OCI-M1 (cell line): ENCODE measurements at regions not wholly inside any gene's neighbourhood (a gene's known extent, or its start where the extent isn't known, plus 50 kb on each side); places are given as distances from the start of the nearest gene placed in this dataset.

Experiments
- DNase-seq: peaks from one replicate; lab custom pipeline; 2025; lab: John Stamatoyannopoulos, UW

DNA sequence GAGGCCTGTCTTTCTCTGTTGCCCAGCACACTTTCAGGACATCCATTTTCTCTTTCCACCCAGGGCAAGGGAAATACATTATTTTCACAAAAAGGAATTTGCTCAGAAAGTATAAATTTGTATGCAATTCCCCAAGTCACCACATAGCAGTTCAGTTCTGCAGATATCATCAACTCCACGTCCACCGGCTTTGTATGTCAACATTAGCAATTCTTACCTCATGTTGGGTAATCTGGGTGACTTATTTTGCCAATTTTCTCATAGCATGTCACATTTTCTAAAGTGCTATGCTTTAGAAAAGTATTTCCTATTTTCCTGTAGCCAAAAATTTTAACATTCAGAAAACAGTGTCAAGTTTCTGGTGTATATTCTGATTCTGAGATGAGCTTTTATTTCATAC is 501.8 kb downstream of the EFNB2 start:
- DNase-seq: peak; percentile 66

DNA sequence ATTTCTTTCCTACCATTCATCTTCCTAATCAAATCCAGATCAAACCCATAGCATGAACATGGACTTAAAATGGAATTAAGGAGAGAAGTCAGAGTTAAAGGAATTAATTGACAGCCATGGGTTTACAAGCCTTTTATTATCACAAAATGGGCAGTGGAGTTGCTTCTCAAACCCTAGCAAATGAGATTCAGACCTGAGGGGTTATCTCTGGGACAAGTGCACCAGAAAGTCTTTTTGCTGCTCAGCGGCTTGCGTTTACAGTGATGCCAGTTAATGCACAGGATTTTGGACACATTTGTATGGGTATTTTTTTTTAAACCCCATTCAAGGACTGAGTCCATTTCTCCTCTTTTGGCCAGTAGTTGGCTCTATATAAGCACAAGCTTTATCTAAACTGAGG is 503.0 kb downstream of the EFNB2 start:
- DNase-seq: no peak

DNA sequence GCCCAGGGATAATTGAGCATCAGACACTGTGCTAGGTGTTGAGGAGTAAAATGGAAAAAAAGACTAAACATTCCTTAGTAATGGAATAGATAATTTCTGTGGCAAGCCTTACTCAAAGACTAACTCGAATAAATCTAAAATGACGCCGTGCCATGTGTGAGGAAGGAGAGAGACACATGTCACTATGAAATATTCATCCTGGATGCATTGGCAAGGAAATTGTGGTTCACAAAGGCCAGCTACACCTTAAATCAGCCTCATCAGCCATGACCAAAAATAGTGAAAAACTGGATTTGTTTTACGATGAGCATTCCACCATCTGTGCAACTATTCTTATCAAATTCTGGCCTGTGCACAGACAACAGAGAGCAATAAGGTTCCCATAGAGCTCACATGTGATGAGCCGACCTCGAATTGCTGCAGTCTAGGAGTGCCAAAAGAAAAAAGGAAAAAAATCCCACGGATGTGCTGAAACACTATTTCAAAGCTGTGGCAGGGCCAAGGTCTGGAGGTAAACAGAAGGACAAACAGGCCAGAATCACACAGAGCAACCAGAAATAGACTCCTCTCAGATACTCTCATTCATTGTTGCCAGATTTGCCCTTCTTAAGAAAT is 505.7 kb downstream of the EFNB2 start:
- DNase-seq: no peak

DNA sequence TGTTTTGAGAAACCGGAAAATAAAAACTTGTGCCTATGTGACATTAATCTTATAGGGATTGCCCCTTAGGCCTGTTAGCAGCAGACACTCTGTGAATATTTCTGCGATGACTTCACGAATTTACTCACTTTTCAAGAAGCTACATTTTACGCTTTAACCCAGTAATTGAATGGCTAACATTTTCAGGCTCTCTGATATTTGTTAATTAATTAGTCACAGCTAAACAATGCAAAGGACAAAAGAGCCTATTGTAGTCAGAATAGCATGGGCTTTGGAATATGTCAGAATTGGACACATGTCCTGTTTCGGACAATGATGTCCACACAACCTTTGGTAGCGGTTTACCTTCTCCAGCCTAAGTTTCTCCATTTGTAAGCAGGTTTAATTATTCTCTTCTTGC is 506.6 kb downstream of the EFNB2 start:
- DNase-seq: no peak

DNA sequence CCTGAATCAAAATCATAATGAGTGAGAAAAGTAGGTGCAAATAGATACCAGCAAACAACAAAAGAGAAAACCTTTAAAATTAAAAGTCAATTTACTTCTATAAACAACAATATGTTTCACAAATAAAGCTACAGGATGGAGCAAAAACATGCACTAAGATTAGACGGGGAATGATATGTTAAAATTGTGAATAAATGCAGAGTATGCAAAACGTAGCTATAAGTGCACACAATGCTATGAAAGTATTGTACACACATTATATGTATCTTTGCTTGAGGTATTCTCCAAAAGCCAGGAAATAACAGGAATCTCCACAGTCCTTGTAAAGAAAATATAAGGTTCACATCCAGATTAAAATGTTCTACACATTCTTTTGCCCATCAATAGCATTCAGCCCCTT is 523.9 kb downstream of the EFNB2 start:
- no peak for DNase-seq

DNA sequence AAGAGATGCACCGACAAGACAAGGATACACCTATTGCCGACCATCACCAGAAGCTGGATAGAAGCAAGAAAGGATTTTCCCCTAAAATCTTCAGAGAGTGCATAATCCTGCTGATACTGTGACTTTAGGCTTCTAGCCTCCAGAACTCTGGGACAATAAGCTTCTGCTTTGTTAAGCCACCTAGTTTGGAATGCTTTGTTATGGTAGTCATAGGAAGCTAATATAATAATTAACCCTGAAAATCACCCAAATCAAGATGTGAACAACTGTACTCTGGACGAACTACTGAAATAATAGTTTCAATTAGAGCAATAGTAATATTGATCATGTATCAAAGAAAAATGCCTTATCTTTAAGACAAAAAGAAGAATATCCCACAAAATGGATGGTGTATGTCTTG is 524.6 kb downstream of the EFNB2 start:
- no peak for DNase-seq

DNA sequence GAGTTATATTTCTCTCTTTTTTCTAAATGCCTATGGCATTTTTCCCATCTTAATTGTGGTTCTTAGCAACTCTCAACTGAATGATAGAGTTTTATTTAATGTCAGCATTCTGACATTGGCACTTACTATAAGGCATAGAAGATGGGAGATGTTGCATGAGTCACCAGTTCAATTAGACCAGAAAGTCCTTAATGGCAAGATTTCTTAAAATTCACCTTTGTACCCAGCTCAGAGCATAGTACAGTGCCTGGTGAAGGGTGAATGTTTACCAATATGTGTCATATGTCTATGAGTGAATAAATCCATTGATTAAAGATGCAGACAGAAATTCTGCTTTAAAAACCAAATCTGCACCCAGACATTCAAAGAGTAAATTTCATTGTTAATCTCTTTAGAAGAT is 526.9 kb downstream of the EFNB2 start:
- DNase-seq: no peak

DNA sequence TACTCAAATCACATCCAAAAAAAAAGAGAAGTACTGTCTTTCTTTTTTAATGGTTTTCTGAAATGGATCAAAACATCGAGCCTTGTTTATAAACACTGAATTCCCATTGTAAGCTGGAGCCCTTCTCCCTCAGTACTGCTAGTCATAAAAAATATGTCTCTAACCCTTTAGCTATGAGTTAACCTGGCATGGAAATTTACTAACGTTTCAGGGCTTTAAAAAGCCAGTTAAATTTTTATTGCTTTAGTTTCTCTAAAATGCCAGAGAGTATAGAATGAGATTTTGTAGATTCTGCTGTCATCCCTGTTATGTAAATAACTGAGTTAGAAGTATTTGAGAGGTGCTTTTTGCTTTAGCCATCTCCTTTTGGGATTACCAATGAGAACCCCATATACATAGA is 528.3 kb downstream of the EFNB2 start:
- DNase-seq: no peak

DNA sequence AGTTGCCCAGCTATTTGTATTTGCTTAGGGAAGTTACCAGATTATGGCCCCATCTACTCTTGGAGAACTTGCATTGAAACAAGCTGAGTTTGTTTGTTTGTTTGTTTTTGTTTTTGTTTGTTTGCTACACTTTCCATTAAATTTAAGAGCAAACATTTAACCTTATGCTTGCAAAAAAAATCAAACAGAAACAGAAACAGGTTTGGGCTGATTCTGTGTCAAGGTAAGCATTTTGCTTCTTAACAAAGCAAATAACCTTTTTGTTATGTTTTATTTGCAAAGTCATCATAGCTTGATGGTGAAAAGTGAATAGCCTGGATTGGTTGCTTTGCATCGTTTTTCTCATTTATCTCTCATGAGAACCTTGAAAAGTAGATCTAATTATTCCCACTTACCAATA is 531.8 kb downstream of the EFNB2 start:
- no peak for DNase-seq

DNA sequence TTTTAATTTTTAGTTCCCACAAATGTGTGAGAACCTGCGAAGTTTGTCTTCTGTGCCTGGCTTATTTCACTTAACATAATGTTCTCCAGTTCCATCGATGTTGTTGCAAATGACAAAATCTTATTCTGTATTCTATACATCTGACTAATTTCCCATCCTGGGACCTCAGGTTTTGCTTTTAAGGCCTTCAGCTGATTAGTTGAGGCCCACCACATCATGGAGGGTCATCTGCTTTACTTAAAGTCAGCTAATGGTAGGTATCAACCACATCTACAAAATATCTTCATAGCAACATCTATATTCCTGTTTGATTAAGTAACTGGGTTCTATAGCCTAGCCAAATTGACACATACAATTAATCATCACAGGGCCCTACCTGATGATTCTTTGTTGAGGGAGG is 534.0 kb downstream of the EFNB2 start:
- no peak for DNase-seq

DNA sequence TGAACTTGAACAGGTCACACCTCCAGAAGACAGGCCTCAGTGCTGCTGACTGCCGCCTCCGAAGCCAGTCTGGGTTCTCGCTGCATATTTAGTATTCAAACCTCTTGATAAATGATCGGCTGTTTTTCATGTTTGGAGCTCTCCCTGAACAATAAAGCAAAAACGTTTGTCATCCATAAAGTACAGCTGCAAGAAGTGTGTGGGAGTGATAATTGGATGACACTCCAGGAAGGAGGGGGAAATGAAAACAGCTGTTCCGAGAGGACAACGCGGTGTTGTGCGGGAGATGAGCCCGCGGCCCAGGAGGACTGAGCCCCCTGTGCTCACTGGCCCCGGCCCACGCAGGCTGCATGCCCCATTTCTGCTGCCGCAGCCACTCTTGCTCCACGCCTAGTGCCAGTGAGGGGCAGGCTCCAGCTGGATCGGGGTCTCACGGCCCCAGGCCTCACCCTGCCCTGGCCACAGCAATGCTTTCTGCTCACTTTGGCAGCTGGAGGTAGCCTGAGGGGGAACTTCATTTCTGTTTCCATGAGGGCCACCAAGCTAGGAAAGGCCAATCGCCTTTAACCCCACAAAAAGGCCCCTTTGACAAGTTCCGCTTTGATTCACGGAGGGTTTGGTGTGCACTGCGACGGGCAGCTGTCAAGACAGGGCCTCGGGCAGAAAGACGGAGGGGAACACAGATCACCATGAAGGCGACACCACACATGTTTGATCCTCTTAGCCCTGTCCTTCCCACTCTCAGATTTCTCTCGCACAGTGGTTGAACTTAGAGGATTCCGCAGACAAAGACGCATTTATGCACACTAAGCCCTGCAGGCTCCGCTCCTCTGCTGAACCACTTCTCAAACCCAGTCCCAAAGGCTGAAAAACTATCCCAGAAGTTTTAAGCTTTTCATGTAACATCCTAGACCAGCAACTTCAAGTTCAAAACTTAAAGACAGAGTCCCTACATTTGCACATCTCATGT is 537.6 kb downstream of the EFNB2 start:
- DNase-seq: no peak

DNA sequence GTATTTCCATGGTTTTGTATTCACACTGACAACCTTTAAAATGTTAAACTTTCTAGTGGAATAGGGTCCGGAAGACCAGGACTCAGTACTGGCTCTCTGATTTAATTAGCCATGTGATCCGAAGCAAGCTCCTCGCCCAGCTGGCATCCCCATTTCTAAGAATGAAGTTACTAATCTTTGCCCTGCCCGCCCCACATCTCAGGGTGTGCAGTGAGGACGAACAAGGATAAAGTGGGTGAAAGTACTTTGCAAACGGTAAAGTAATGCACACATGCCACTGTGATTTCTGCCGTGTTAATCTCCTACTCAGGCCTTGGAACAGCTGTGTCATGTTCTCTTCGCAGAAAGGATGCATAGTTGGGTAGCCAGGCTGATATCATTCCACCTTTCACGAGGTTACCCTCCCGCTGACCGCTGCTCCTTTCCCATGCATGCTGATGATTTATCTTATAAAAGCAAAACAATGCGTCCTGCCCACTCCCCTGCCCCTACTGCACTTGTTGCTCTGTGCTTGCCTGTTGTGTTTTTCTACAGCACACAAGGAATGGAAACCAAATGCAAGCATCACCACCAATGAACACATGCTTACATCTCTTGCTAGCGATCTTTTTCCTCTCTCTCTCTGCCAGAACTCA is 539.0 kb downstream of the EFNB2 start:
- no peak for DNase-seq

DNA sequence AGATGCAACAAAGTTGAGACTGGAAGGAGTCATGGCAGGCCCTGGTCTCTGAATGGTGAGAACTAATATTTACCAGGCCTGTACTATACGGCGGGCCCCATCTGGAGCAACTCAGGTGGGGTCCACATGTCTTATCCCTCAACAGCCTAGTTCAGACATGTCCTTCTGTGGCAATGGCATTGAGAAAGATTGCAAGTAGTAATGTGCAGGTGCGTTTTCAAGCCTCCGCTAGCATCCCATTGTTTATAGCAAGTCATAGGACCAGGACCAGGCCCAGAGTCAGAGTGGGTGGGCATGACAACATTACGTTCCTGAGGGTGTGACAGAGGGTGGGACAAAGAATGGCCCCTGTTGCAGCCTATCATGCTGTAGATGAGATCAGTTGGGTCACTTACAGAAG is 541.1 kb downstream of the EFNB2 start:
- DNase-seq: no peak

DNA sequence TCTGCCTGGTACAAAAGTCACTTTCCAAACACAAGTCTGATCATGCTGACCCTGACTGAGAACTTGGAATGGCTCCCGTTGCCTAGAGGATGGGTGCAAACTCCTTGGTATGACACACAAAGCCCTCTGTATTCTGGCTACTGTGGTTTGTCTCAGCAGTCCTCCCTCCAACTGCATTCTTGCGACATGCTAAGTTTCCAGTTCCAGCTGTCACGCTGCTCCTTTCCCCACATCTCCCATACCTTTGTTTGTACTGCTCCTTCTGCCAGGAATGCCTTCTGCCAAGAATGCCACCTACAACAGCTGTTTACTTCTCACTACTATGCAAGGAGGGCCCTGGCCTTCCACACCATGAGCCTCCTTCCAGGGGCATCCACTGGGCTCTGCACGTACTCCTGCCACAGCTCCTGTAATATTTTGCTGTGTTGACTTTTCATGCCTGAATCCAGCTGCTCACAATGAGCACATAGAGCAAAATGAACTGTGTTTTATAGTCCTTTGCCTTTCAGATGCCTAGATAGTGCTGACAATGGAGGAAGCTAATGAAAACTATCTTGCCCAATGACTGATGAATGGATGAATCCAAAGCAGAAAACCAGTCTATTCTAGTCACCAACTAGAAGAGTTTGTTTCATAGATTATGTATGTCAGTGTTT is 543.7 kb downstream of the EFNB2 start:
- DNase-seq: peak; percentile 26

DNA sequence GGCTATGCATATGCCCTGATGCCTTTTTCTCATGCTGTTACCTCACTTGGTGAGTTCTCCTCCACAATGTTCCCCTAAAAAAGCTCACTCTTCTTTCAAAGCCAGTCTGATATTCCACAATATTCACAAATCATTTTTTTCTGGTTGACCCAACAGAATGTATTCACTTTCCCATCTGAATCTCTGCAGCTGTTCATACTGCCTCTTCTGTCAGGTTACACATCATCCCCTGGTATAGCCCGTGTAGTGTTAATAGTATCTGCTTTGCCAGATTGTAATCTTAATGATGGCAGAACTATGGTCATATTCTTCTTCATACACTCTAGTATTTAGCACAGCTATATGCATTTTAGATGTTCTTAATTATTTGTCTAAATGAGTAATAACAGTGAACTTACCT is 544.3 kb downstream of the EFNB2 start:
- no peak for DNase-seq

DNA sequence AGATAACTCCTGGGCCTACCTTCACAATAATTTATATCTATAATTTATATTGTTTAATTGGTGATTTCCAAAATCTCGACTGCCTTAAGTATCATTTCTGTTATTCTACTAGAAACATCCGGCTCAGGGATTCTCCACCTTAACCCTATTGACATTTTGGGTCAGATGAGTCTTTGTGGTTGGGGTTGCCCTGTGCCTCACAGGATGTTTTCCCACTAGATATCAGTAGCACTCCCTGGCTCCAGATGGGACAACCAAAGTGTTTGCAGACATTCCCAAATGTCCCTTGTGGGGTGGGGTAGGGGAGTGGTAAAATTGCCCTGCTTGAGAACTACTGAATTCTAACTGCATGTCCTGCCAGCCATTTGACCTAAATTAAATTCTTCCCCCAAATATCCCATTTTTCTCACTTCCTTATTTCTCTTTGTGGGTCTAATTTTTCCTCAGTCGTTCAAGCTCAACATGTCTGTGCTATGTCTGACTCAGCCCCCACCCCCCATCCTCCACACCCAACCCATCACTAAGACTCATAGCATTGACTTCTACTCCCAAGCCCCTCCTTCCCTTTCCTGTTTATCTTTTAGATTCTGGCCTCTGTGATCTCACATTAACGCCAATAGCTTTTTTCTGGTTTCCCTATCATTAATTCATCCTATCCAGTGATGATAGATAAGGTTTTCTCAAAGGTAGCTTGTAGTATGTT is 545.1 kb downstream of the EFNB2 start:
- no peak for DNase-seq

DNA sequence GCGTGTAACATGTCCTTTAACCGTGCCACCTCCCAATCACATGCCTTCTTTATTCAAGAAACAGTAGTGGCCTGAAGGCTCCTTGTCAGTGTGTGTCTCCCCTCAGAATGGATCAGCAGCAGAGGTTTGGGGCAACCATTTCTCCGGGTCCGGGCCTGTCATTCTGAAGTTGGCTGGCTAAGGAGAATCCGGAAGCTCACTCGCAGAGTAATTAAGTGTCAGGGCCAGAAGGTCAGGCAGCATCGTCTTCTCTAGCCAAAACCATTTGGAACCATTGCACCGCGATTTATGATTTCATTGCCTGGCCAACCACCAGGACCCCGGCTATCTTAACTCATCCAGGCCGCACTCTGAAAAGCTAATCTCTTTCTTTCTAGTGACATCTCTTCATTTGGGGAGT is 550.8 kb downstream of the EFNB2 start:
- no peak for DNase-seq

DNA sequence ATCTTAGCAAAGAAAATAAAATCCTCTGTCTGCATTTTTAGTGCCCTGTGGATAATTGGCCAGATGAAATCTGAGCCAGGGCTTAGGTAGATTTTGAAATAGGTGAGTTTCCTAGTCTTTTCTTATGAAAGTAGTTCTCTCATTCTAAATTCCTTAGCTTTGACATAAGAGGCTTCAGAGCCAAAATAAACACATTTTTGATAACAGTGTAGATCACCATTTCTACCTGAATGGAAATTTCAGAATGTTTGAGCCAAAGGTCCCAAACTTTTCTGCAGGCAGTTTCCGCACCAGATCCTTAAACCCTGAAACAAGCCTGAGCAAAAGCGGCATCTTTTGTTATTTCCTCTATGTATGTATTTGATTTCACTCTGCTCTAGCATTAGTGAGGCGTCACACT is 551.2 kb downstream of the EFNB2 start:
- no peak for DNase-seq

DNA sequence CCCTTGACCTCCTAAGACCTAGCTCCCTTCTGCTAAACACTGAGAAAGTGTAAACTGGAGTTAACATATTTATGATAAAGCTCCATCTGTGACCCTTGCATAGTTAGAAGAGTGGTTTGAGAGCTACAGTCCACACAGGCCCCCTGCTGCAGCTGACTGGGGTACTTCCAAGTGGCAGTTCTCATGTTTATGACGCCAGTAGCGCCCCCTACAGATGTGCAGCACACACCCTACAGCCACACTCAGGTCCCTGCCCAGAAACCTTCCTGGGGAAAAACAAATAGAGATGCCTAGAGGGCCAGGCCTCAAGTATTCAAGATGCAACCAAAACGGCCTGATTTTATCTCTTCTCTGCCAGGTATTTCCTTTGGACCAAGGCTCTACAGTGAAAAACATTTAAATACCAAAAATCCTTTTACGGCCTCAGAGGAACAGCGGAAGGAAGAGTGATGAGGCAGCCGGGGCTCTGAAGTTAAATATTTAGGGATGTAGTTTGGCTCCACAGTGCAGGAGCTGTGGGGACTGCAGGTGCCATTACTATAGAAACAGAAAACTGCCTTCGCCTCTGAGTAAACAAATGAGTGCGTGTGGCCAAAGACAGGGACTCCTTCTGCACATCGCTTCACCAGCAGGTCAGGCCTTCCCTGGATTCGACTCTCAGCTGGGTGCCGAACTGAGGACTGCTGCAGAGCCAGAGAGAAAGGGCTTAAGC is 553.1 kb downstream of the EFNB2 start:
- peak; percentile 38 for DNase-seq

DNA sequence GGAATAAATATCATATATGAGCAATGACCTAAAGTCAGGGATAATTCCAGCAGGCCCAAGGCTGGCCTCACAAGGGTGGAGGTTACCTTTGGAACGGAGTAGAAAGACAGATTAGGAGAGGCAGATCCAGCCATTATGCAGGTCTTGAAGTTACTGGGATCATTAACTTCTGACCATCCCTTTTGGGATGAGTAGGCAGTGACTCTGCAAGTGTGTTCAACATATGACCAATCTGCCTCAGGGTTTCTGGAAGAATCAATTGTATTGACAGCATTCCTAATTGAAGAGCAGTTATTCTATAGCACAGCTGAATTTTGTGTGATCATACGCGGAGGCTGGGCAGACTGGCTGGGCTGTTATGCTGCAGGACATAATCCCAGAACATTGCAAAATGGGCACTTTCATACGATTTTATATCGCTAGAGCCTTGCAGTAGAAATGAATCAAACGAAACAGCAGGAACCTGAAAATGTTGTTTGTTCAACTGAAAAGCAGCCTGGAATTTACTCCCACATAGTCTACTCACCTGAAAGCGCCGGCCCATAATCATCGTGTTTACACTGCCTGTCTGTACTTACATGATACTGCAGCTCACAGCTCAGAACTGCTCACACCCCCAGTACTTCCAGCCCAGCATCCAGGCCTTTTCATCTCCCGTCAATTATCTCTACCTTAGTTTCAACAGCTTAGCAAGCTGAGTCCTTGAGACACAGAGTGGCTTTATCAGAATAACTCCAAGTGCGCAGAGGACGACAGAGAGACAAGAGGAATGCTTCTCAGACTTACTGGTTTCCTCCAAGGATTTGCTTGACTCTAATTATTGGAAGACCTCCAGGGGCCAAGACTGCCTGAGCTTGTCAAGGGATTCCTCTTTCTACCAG is 556.1 kb downstream of the EFNB2 start:
- DNase-seq: no peak
